Astrocyte (in vitro differentiated cells and primary cell): ENCODE measurements at regions not wholly inside any gene's neighbourhood (a gene's known extent, or its start where the extent isn't known, plus 50 kb on each side); places are given as distances from the start of the nearest gene placed in this dataset.
"Not testable (repeated sequence)": the region's sequence is repeated elsewhere in the genome, so short reads cannot be mapped to it uniquely, and the experiment has no call there.

ENCODE experiments used
- DNase-seq: peaks from one replicate; pipeline ENCODE4 v3.0.0-alpha.2; 2010; ENCODE audit warnings: low read depth
- FAIRE-seq: peaks from 2 replicates; lab custom pipeline; 2011; peaks lifted over from hg19 to GRCh38; lab: Jason Lieb, UNC
- H2AFZ ChIP-seq: 2 replicates; pipeline ENCODE4 v1.6.0; 2012; ENCODE audit warnings: low read depth, low read length, inconsistent platforms
- H3K27ac ChIP-seq: 2 replicates; pipeline ENCODE4 v1.5.1; 2011; ENCODE audit warnings: low read depth, low read length, inconsistent platforms
- H3K27me3 ChIP-seq: 2 replicates; pipeline ENCODE4 v1.6.0; 2011; ENCODE audit warnings: low read length, inconsistent platforms; ENCODE audit not compliant: insufficient read depth
- H3K36me3 ChIP-seq: 2 replicates; pipeline ENCODE4 v1.5.1; 2011; ENCODE audit warnings: low read length, inconsistent platforms; ENCODE audit not compliant: insufficient read depth
- H3K4me1 ChIP-seq: 2 replicates; pipeline ENCODE4 v1.5.1; 2011; ENCODE audit warnings: low read length, inconsistent platforms; ENCODE audit not compliant: insufficient read depth
- H3K4me2 ChIP-seq: 2 replicates; pipeline ENCODE4 v1.6.0; 2012; ENCODE audit warnings: low read length, inconsistent platforms
- H3K4me3 ChIP-seq: 2 replicates; pipeline ENCODE4 v1.5.1; 2011; ENCODE audit warnings: low read depth, mild to moderate bottlenecking, low read length, inconsistent platforms; ENCODE audit not compliant: insufficient read depth
- H3K79me2 ChIP-seq: 2 replicates; pipeline ENCODE4 v1.6.0; 2012; ENCODE audit warnings: mild to moderate bottlenecking, low read length, inconsistent platforms; ENCODE audit not compliant: insufficient read depth
- H3K9ac ChIP-seq: 2 replicates; pipeline ENCODE4 v1.6.0; 2012; ENCODE audit warnings: mild to moderate bottlenecking, low read length, inconsistent platforms
- H3K9me3 ChIP-seq: 2 replicates; pipeline ENCODE4 v1.5.1; 2012; ENCODE audit warnings: low read depth, mild to moderate bottlenecking, low read length, inconsistent platforms; ENCODE audit not compliant: insufficient read depth
- H4K20me1 ChIP-seq: 2 replicates; pipeline ENCODE4 v1.6.0; 2012; ENCODE audit warnings: low read length, inconsistent platforms; ENCODE audit not compliant: insufficient read depth
- H3K27ac Mint-ChIP-seq: one replicate; pipeline ENCODE4 v1.8.0; 2021; ENCODE audit warnings: mild to moderate bottlenecking, mixed read lengths; ENCODE audit not compliant: unreplicated experiment
- H3K27me3 Mint-ChIP-seq: one replicate; pipeline ENCODE4 v1.8.0; 2021; ENCODE audit warnings: low read depth, mixed read lengths; ENCODE audit not compliant: unreplicated experiment
- H3K36me3 Mint-ChIP-seq: one replicate; pipeline ENCODE4 v1.8.0; 2021; ENCODE audit warnings: low read depth, mixed read lengths; ENCODE audit not compliant: unreplicated experiment
- H3K4me1 Mint-ChIP-seq: one replicate; pipeline ENCODE4 v1.8.0; 2021; ENCODE audit warnings: low read depth, mixed read lengths; ENCODE audit not compliant: unreplicated experiment
- H3K4me3 Mint-ChIP-seq: one replicate; pipeline ENCODE4 v1.8.0; 2021; ENCODE audit warnings: mild to moderate bottlenecking, moderate library complexity, mixed read lengths; ENCODE audit not compliant: unreplicated experiment
- H3K9me3 Mint-ChIP-seq: one replicate; pipeline ENCODE4 v1.8.0; 2021; ENCODE audit warnings: mild to moderate bottlenecking, mixed read lengths; ENCODE audit not compliant: unreplicated experiment
- EZH2 ChIP-seq: IDR thresholded peaks from 2 replicates; pipeline ENCODE4 v1.6.1; 2012; ENCODE audit warnings: mild to moderate bottlenecking, low read length, inconsistent platforms; ENCODE audit not compliant: insufficient read depth
- TF ChIP-seq, protein P1 (sequence below): IDR thresholded peaks from 2 replicates; pipeline ENCODE4 v1.5.1; 2011; ENCODE audit warnings: low read depth, mild to moderate bottlenecking, inconsistent platforms, low read length, moderate library complexity; ENCODE audit not compliant: insufficient read depth

DNA sequence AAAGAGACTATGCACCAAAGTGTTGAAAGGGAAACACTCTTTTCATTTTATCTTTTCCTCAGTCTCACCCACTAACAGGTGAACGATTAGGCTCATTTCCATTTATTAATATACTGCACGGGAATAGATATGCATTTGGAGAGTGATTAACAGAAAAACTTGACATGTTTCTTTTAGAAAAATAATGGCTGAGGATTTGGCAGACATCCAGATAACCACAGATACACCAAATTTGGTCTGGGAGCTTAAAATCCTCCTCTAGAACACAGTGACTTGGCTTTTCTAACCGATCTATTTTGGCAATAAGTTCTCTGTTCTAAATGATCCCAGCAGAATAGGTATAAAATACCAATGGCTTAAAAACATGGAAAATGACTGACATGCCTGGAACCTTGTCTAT, 459.3 kb upstream of the SGO1 start:
- Histone ChIP-seq H2AFZ (no peak overlapping the region), H3K27me3 (no peaks in the 10 kb centered on the region), H3K9ac (no peak overlapping the region), H3K27ac (no peak overlapping the region), H3K4me2 (no peak overlapping the region), H3K4me1 (peaks cover 15% of the 10 kb centered on the region), H3K79me2 (no peaks in the 10 kb centered on the region), H3K4me3 (no peak overlapping the region), H4K20me1 (no peaks in the 10 kb centered on the region), H3K9me3 (no peaks in the 10 kb centered on the region), H3K36me3 (no peaks in the 10 kb centered on the region)
- Mint-ChIP-seq H3K36me3 (no peaks in the 10 kb centered on the region), H3K4me1 (peaks cover 28% of the 10 kb centered on the region), H3K9me3 (peaks cover 2% of the 10 kb centered on the region), H3K4me3 (no peak overlapping the region), H3K27ac (no peak overlapping the region), H3K27me3 (no peaks in the 10 kb centered on the region)
- TF ChIP-seq EZH2: no peak
- TF ChIP-seq, protein P1, sequence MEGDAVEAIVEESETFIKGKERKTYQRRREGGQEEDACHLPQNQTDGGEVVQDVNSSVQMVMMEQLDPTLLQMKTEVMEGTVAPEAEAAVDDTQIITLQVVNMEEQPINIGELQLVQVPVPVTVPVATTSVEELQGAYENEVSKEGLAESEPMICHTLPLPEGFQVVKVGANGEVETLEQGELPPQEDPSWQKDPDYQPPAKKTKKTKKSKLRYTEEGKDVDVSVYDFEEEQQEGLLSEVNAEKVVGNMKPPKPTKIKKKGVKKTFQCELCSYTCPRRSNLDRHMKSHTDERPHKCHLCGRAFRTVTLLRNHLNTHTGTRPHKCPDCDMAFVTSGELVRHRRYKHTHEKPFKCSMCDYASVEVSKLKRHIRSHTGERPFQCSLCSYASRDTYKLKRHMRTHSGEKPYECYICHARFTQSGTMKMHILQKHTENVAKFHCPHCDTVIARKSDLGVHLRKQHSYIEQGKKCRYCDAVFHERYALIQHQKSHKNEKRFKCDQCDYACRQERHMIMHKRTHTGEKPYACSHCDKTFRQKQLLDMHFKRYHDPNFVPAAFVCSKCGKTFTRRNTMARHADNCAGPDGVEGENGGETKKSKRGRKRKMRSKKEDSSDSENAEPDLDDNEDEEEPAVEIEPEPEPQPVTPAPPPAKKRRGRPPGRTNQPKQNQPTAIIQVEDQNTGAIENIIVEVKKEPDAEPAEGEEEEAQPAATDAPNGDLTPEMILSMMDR: no peak
- FAIRE-seq: peak; percentile 17
- no peak for DNase-seq

DNA sequence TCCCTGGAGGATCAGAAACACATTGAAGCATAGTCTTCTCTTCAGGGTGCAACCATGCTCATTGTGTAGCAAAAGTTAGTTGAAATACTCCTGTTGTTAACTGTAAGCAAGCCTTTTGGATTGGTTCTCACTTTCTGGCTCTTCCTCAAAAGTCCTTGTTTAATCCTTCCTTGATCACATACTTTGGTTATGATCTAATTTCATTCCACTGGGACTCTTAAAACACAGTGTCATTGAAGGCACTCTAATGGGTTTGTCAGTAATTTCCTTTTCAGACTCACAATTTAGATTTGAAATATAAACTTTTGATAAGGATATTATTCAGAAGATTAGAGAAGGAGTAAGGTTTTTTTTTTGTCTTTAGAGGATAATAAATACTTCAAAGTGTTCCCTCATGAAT, 451.7 kb upstream of the SGO1 start:
- H3K4me1 Mint-ChIP-seq: peaks cover 7% of the 10 kb centered on the region

DNA sequence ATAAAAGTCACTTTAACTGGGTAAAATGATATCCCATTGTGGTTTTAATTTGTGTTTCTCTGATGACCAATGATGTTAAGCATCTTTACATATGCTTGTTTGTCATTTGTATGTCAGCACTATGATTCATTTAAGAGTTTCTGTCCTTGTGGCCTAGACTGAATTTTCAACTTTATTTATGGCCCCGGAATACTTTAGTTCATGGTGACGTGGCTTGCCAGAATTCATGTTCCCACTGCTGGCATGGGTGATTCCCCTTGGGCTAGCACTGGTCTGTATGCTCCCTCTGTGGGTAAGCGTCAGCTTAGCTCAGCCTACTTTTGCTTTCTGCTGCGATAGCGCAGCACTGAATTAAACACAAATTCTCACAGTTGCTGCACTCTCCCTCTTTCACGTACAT, 436.3 kb upstream of the SGO1 start:
- no peak overlapping the region for H3K9ac ChIP-seq
- no peak overlapping the region for H3K4me3 Mint-ChIP-seq
- FAIRE-seq: no peak
- H3K4me1 ChIP-seq: no peaks in the 10 kb centered on the region
- H3K27ac Mint-ChIP-seq: no peak overlapping the region
- H3K27me3 ChIP-seq: no peaks in the 10 kb centered on the region
- no peak overlapping the region for H3K27ac ChIP-seq
- no peaks in the 10 kb centered on the region for H3K4me1 Mint-ChIP-seq
- H3K36me3 Mint-ChIP-seq: no peaks in the 10 kb centered on the region
- TF ChIP-seq, protein P1: no peak
- TF ChIP-seq EZH2: no peak
- no peaks in the 10 kb centered on the region for H3K36me3 ChIP-seq
- peaks cover 7% of the 10 kb centered on the region for H3K9me3 Mint-ChIP-seq
- H3K4me3 ChIP-seq: no peak overlapping the region
- DNase-seq: peak; percentile 62
- no peaks in the 10 kb centered on the region for H3K79me2 ChIP-seq
- H3K9me3 ChIP-seq: no peaks in the 10 kb centered on the region
- H3K4me2 ChIP-seq: no peak overlapping the region
- no peaks in the 10 kb centered on the region for H3K27me3 Mint-ChIP-seq
- no peak overlapping the region for H2AFZ ChIP-seq
- H4K20me1 ChIP-seq: no peaks in the 10 kb centered on the region

More for the DNA sequence above, 451.7 kb upstream of the SGO1 start:
- no peaks in the 10 kb centered on the region for H3K4me1 ChIP-seq
- H3K9ac ChIP-seq: no peak overlapping the region
- H3K79me2 ChIP-seq: no peaks in the 10 kb centered on the region
- Mint-ChIP-seq H3K9me3 (no peaks in the 10 kb centered on the region), H3K27ac (peak overlapping the region; percentile 8), H3K4me3 (no peak overlapping the region), H3K27me3 (no peaks in the 10 kb centered on the region), H3K36me3 (no peaks in the 10 kb centered on the region)
- DNase-seq (peak; percentile 72), FAIRE-seq (no peak)
- TF ChIP-seq, protein P1: no peak
- H3K4me3 ChIP-seq: no peak overlapping the region
- no peaks in the 10 kb centered on the region for H3K9me3 ChIP-seq
- H3K36me3 ChIP-seq: no peaks in the 10 kb centered on the region
- H2AFZ ChIP-seq: peak overlapping the region; percentile 40
- no peaks in the 10 kb centered on the region for H4K20me1 ChIP-seq
- H3K4me2 ChIP-seq: no peak overlapping the region
- H3K27me3 ChIP-seq: no peaks in the 10 kb centered on the region
- H3K27ac ChIP-seq: no peak overlapping the region

DNA sequence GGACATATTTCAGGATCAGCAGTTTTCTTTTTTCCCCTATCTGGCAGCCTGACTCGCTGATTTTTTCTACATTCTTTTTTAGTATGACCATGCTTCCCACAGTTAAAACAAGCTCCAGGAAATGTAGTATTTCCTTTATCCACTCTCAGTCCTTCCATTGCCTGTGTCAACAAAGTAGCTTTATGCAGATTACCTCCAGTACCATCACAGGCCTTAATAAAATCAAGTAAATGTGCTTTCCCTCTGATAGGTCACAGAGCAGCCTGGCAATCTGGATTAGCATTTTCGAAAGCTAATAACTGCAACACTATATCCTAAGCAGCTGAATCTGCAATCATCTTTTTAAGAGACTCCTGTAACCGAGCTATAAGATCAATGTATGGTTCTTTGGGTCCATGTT, 432.6 kb upstream of the SGO1 start:
- H3K4me3 Mint-ChIP-seq, H3K9me3 ChIP-seq, H3K4me2 ChIP-seq, H3K27me3 ChIP-seq, H3K36me3 Mint-ChIP-seq, H3K79me2 ChIP-seq, H3K27me3 Mint-ChIP-seq, DNase-seq, H3K4me1 Mint-ChIP-seq, H3K36me3 ChIP-seq, H3K9ac ChIP-seq, H3K27ac ChIP-seq, H3K4me3 ChIP-seq, H3K27ac Mint-ChIP-seq, H4K20me1 ChIP-seq, H3K4me1 ChIP-seq, H2AFZ ChIP-seq, FAIRE-seq: not testable (repeated sequence)
- H3K9me3 Mint-ChIP-seq: peaks cover 15% of the 10 kb centered on the region
